A204.1 (cell line): ENCODE measurements at regions not wholly inside any gene's neighbourhood (a gene's known extent, or its start where the extent isn't known, plus 50 kb on each side); places are given as distances from the start of the nearest gene placed in this dataset.
"Not testable (repeated sequence)": the region's sequence is repeated elsewhere in the genome, so short reads cannot be mapped to it uniquely, and the experiment has no call there.

ENCODE experiments used
- FAIRE-seq: peaks from 2 replicates; lab custom pipeline; 2012; peaks lifted over from hg19 to GRCh38; lab: Jason Lieb, UNC

DNA sequence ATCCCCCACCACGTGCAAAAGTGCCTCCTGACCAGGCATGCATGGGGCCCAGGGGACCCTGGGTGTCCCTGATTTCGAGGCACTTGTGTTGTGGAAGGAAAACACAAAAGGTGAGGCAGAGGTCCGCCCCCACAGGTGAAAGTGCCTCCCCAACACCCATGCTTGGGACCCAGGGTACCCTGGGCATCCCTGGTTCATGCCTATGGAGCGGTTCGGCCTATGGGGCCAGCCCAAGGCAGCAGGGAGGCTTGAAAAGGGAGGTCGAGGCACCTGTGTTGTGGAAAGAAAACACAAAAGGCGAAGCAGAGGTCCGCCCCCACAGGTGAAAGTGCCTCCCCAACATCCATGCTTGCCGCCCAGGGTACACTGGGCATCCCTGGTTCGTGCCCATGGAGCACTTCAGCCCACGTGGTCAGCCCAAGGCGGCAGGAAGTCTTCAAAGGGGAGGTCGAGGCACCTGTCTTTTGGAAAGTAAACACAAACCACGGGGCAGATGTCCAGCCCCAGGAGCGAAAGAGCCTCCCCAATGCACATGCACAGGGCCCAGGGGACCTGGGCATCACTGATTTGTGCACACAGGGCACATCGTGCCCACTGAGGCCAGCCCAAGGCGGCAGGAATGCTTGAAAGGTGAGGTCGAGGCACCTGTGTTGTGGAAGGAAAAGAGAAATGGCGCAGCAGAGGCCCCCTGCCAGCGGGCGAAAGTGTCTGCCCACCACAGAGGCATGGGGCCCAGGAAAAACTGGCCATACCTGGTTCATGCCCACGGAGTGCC is 375.5 kb downstream of the ALG10 start:
- FAIRE-seq = no peak

DNA sequence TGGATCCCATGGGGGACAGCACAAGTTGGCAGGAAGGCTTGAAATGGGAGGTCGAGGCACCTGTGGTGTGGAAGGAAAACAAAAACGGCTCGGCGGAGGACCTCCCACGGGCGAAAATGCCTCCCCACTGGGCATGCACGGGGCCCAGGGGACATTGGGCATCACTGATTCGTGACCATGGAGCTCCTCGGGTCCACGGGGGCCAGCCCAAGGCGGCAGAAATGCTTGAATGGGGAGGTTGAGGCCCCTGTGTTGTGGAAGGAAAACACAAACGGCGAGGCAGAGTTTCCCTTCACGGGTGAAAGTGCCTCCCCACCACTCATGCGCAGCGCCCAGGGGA is 376.0 kb downstream of the ALG10 start:
- no peak for FAIRE-seq

DNA sequence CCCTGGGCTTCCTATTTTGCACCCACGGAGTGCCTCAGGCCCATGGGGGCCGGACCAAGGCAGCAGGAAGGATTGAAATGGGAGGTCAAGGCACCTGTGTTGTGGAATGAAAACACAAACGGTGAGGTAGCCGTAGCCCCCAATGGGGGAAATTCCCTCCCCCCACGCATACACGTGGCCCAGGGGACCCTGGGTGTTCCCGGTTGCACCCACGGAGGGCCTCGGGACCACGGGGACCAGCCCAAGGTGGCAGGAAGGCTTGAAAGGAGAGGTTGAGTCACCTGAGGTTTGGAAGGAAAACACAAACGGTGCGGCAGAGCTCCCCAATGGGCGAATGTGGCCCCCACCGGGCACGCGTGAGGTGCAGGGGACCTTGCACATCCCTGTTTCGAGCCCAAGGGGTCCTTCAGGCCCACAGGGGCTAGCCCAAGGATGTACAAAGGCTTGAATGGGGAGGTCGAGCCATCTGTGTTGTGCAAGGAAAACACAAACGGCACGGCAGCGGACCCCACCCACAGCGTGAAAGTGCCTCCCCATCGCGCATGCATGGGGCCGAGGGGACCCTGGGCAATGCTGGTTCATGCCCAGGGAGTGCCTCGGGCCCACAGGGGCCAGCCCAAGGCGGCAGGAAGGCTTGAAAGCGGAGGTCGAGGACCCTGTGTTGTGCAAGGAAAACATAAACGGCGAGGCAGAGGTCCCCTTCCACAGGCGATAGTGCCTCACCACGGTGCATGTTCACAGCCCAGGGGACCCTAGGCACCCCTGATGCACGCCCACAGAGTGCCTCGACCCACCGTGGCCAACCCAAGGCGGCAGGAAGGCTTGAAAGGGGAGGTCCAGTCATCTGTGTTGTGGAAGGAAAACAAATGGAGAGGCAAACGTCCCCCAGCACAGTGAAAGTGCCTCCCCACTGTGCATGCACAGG is 376.7 kb downstream of the ALG10 start:
- FAIRE-seq = no peak

DNA sequence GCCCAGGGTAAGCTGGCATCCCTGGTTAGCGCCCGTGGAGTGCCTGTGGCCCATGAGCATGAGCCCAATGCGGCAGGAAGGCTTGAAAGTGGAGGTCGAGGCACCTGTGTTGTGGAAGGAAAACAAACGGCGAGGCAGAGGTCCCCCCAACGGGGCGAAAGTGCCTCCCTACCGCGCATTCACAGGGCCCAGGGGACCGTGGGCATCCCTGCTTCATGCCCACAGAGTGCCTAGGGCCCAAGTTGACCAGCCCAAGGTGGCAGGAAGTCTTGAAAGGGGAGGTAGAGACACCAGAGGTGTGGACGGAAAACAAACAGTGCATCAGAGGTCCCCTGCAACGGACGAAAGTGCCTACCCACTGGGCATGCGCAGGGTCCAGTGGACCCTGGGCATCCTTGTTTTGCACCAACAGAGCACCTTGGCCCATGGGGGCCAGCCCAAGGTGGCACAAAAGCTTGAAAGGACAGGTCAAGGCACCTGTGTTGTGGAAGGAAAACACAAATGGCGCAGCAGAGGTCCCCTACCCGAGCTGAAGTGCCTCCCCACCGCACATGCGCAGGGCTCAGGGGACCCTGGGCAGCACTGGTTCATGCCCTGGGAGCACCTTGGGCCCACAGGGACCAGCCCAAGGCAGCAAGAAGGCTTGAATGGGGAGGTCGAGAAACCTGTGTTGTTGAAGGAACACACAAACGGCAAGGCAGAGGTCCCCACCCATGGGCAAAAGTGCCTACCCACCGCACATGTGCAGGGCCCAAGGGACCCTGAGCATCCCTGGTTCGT is 377.5 kb downstream of the ALG10 start:
- no peak for FAIRE-seq

DNA sequence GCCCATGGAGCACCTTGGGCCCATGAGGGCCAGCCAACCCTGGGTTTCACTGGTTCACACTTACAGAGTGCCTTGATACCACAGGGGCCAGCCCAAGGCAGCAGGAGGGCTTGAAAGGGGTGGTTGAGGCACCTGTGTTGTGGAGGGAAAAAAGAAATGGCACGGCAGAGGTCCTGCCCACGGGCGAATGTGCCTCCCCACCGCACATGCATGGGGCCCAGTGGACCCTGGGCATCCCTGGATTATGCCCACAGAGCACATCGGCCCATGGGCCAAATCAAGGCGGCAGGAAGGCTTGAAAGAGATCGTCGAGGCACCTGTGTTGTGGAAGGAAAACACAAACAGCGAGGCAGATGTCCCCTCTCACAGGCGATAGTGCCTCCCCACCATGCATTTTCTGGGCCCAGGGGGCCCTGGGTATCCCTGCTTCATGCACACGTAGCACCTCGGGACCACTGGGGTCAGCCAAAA is 378.1 kb downstream of the ALG10 start:
- no peak for FAIRE-seq

DNA sequence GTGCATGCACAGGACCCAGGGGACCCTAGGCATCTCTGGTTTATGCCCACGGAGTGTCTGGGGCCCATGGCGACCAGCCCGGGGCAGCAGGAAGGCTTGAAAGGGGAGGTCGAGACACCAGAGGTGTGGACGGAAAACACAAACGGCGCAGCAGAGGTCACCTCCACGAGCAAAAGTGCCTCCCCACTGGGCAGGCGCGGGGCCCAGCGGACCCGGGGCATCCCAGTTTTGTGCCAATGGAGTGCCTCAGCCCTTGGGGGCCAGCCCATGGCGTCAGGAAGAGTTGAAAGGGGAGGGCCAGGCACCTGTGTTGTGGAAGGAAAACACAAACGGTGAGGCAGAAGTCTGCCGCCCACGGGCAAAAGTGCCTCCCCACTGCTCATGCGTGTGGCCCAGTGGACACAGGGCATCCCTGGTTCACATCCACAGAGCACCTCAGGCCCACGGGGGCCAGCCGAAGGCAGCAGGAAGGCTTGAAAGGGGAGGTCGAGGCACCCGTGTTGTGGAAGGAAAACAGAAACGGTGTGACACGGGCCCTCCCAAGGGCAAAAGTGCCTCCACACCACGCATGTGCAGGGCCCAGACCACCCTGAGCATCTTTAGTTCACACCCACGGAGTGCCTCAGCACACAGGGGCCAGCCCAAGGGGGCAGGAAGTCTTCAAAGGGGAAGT is 378.8 kb downstream of the ALG10 start:
- no peak for FAIRE-seq

DNA sequence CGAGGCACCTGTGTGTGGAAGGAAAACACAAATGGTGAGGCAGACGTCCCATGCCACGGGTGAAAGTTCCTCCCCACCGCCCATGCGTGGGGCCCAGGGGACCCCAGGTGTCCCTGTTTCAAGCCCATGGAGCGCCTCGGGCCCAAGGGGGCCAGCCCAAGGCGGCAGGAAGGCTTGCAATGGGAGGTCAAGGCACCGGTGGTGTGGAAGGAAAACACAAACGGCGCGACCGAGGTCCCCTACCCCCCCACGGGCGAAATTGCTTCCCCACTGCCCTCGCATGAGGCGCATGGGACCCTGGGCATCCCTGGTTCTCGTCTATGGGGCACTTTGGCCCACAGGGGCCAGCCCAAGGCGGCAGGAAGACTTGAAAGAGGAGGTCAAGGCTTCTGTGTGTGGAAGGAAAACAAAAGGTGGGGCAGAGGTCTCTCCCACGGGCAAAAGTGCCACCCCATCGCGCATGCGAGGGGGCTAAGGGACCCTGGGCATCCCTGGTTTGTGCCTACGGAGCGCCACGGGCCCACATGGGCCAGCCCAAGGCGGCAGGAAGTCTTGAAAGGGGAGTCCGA is 379.4 kb downstream of the ALG10 start:
- FAIRE-seq = no peak

DNA sequence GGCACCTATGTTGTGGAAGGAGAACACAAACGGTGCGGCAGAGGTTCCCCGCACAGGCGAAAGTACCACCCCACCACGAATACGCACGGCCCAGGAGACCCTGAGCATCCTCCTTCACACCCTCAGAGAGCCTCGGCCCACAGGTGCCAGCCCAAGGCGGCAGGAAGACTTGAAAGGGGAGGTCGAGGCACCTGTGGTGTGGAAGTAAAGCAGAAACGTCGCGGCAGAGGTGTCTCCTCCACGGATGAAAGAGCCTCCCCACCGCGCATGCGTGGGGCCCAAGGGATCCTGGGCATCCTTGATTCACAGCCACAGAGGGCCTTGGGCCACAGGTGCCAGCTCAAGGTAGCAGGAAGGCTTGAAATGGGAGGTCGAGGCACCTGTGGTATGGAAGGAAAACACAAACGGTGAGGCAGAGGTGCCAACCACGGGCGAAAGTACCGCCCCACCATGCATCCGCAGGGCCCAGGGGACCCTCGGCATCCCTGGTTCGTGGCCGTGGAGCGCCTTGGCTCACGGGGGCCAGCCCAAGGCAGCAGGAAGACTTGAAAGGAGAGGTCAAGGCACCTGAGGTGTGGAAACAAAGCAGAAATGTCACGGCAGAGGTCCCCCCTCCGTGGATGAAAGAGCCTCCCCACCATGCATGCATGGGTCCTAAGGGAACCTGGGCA is 380.1 kb downstream of the ALG10 start:
- no peak for FAIRE-seq

DNA sequence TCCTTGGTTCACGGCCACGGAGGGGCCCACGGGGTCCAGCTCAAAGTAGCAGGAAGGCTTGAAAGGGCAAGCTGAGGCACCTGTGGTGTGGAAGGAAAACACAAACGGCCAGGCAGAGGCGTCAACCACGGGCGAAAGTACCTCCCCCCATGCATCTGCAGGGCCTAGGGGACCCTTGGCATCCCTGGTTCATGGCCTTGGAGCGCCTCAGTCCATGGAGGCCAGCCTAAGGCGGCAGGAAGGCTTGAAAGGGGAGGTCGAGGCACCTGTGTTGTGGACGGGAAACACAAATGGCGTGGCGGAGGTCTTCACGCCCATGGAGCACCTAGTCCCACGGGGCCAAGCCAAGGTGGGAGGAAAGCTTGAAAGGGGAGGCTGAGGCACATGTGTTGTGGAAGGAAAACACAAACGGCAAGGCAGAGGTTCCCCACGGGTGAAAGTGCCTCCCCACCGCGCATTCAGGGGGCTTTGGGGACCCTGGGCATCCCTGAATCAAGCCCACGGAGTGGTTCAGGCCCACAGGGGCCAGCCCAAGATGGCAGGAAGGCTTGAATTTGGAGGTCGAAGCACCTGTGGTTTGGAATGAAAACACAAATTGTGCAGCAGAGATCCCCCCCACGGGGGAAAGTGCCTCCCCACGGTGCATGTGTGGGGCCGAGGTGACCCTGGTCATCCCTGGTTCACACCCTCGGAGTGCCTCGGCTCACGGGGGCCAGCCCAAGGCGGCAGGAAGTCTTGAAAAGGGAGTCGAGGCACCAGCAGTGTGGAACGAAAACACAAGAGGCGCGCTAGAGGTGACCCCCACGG is 380.8 kb downstream of the ALG10 start:
- no peak for FAIRE-seq

DNA sequence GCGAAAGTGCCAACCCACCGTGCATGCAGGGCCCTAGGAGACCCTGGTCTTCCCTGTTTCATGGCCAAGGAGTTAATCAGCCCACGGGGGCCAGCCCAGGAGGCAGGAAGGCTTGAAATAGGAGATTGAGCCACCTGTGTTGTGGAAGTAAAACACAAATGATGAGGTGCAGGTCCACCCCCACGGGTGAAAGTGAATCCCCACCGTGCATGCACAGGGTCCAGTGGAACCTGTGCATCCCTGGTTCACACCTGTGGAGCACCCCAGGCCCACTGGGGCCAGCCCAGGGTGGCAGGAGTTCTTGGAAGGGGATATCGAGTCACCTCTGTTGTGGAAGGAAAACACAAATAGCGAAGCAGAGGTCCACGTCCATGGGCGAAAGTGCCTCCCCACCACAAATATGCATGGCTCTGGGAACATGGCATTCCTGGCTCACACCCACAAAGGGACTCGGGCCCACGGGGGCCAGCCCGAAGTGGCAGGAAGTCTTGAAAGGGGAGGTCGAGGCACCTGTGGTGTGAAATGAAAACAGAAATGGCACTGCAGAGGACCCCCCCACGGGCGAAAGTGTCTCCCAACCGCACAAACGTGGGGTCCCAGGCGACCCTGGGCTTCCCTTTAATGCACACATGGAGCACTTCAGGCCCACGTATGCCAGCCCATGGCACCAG is 381.5 kb downstream of the ALG10 start:
- FAIRE-seq = no peak

DNA sequence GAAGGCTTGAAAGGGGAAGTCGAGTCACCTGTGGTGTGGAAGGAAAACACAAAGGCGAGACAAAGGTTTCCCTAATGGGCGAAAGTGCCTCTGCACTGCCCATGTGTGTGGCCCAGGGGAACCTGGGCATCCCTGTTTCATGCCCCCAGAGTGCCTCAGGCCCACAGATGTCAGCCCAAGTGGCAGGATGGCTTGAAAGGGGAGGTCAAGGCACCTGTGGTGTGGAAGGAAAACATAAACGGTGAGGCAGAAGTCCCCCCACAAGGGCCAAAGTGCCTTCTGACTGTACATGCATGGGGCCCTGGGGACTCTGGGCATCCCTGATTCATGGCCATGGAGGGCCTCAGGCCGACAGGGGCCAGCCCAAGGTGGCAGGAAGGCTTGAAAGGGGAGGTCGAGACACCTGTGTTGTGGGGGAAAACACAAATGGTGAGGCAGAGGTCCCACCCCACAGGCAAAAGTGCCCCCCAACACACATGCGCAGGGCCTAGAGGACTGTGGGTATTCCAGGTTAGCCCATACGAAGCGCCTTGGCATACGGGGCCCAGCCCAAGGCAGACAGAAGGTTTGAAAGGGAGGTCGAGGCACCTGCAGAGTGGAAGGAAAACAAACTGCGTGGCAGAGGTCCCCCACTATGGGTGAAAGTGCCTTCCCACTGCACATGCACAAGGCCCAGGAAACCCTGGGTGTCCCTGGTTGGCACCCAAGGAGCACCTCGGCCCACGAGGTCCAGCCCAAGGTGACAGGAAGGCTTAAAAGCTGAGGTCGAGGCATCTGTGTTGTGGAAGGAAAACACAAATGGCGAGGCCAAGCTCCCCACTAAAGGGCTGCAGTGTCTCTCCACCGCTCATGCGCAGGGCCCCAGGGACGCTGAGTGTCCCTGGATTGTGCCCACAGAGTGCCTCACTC is 382.3 kb downstream of the ALG10 start:
- FAIRE-seq = no peak

DNA sequence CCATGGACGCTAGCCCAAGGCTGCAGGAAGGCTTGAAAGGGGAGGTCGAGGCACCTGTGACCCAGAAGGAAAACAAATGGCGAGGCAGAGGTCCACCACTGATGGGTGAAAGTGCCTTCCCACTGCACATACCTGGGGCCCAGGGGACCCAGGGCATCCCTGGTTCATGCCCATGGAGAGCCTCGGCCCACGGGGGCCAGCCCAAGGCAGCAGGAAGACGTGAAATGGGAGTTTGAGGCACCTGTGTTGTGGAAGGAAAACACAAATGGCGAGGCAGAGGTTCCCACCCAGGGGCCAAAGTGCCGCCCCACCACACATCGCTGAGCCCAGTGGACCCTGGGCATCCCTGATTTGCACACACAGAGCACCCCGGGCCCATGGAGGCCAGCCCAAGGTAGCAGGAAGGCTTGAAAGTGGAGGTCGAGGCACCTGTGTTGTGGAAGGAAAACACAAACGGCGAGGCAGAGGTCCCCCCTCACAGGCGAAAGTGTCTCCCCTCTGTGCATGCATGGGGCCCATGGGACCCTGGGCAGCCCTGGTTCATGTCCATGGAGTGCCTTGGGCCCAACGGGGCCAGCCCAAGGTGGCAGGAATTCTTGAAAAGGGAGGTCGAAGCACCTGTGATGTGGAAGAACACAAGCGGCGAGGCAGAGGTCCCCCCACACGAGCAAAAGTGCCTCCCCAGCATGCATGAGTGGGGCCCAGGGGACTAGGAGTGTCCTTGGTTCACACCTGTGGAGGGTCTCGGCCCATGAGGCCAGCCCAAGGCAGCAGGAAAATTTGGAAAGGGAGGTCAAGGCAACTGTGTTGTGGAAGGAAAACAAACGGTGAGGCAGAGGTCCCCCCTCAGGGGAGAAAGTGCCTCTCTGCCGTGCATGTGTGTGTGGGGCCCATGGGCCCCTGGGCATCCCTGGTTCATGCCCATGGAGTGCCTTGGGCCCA is 383.3 kb downstream of the ALG10 start:
- no peak for FAIRE-seq

DNA sequence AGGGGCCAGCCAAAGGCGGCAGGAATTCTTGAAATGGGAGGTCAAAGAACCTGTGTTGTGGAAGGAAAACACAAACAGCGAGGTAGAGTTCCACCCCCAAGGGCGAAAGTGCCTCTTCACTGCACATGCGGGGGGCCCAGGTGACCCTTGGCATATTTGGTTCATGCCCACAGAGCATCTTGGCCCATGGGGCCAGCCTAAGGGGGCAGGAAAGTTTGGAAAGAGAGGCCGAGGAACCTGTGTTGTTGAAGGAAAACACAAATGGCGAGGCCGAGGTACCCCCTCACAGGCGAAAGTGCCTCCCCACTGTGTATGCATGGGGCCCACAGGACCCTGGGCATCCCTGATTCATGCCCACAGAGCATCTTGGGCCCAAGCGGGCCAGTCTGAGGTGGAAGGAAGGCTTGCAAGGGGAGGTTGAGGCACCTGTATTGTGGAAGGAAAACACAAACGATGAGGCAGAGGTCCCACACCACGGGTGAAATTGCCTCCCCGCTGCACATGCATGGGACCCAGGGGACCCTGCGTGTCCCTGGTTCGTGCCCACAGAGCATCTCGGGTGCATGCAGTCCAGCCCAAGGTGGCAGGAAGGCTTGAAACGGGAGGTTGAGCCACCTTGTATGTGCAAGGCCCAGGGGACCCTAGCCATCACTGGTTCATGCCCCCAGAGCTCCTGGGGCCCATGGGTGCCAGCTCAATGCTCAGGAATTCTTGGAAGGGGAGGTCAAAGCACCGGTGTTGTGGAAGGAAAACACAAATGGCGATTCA is 384.1 kb downstream of the ALG10 start:
- FAIRE-seq = no peak

DNA sequence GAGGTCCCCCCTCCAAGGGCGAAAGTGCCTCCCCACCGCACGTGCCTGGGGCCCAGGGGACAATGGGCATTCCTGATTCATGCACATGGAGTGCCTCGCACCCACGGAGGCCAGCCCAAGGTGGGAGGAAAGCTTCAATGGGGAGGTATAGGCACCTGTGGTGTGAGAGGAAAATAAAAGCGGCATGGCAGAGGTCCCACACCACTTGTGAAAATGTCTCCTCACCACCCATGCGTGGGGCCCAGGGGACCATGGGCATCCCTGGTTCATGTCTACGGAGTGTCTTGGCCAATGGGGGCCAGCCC is 384.7 kb downstream of the ALG10 start:
- FAIRE-seq = no peak

DNA sequence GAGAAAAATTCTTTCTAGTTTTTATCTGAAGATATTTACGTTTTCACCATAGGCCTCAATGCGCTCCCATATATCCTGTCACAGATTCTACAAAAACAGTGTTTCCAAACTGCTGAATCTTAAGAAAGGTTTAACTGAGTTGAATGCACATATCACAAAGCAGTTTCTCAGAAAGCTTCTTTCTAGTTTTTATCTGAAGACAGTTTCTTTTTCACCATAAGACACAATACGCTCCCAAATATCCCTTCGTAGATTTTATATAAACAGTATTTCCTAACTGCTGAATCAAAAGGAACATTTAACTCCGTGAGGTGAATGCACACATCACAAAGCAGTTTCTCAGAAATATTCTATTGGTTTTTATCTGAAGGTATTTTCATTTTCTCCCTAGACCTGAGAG is 385.5 kb downstream of the ALG10 start:
- FAIRE-seq = no peak

DNA sequence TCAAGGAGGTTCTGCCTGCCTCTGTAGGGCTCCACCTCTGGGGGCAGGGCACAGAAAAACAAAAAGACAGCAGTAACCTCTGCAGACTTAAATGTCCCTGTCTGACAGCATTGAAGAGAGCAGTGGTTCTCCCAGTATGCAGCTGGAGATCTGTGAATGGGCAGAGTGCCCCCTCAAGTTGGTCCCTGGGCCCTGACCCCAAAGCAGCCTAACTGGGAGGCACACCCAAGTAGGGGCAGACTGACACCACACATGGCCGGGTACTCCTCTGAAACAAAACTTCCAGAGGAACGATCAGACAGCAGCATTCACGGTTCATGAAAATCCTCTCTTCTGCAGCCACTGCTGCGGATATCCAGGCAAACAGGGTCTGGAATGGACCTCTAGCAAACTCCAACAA is 409.2 kb downstream of the ALG10 start:
- FAIRE-seq = not testable (repeated sequence)
